Frontal cortex (tissue), 3 donors: ENCODE measurements at regions not wholly inside any gene's neighbourhood (a gene's known extent, or its start where the extent isn't known, plus 50 kb on each side); places are given as distances from the start of the nearest gene placed in this dataset.

Experiments used
- DNase-seq, 2 donors: peaks; one replicate each; pipeline ENCODE4 v3.0.0; 2012; ENCODE audit warnings: low spot score in 2 of 2
- FAIRE-seq: peaks from 2 replicates; lab custom pipeline; 2012; peaks lifted over from hg19 to GRCh38; lab: Jason Lieb, UNC
- donor health status: control.
- donor health status: control.
- donor health status: control.

DNA sequence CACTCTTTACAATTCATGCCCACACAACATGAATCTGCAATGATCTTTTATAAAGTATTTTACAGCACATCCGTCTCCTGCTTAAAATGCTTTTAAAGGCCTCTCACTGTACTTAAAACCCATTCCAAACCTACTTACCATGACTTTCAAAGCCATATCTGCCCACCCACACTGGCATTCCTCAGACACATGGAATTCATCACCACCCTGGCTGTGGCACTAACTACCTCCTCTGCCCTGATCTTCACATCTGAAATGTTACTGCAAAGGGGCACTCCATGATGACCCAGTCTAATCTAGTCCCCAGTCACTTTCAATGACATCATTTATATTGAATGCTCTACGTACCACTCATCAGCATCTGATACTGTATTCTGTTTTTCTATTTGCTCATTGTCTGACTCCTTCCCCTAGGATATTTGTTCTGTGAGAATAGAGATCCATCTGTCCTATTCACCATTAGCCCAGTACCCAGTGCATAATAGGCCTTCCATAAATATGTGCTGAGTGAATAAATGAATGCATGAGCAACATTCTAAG lies 193.2 kb upstream of the KIF2A start:
- no peak for FAIRE-seq

DNA sequence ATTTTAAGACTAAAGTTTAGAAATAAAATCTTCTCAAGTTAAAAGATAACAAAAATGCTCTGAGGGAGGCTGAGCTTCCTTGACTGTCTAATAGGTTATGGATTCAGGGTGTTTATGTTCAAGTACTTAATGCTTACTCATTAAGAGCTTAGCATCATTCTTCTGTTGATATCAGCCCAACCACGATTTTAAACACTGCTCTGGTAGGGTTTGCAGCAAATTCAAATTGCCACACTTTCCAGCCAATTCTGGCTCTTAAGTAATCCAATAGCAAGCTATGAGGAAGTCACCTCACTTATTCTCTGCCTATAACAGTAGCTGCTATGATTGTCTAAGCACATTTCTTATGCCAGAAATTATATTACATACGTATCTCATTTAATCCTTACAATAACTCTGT lies 191.0 kb upstream of the KIF2A start:
- DNase-seq (no peak), FAIRE-seq (no peak)

More for the DNA sequence above, 193.2 kb upstream of the KIF2A start:
- DNase-seq: no peak

DNA sequence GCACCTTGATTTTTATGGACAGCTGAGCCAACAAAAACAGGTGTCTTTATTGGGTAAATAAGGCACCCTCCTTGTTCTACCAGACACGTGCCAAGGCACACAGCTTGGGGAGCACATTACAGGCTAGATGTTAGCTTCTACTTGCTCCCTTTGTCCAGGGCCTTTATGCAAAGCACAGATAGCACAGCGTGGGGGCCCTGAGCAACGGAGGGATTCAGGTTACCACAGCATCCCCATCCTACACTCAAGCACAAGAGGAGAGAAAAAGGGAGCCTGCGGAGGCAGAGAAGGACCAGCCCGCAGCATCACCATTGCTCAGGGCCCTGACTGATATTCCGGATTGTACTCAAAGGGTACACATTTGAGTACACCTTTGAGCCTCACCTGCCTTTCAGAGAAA lies 181.7 kb upstream of the KIF2A start:
- FAIRE-seq (no peak), DNase-seq (no peak)

DNA sequence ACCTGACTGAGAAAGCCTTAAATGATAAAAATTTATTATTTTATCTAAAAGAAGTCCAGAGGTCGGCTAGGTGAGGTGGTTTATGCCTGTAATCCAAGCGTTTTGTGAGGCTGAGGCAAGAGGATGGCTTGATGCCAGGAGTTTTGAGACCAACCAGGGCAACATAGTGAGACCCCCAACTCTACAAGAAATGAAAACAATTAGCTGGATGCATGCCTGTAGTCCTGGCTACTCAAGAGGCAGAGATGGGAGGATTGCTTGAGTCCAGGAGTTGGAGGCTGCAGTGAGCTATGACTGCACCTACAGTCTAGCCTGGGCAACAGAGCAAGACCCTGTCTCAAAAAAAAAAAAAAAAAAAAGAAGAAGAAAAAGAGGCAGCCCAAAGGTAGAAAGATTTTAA lies 179.9 kb upstream of the KIF2A start:
- FAIRE-seq: no peak
- no peak for DNase-seq

DNA sequence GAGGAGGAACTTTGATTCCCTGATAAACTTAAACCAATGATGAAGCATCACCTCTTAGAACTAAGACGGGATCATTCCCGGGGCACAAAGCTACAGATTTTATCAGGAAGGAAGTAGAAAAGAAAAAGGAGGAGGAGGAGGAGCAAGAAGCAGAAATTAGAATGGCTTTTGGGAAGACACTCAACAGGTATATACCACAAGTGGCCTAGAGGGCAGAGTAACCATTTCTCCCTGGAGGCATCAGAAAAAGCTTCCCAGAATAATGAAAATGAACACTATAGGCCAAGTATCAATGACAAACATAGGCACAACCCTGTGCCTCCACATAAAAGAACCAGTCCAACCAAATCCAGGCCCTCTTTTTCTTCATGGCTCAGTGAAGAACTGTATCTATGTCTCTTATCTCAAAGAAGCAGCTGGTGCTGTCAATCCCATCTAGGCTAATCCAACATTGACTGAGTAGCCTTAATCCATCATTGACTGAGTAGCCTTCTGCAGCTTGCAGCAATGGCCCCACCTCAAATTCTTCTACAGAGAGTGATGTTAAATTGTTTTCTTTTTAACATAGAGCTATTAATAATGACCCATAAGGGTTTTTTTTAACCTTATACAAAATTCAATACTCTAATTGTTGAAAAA lies 178.8 kb upstream of the KIF2A start:
- FAIRE-seq (no peak), DNase-seq (no peak)

DNA sequence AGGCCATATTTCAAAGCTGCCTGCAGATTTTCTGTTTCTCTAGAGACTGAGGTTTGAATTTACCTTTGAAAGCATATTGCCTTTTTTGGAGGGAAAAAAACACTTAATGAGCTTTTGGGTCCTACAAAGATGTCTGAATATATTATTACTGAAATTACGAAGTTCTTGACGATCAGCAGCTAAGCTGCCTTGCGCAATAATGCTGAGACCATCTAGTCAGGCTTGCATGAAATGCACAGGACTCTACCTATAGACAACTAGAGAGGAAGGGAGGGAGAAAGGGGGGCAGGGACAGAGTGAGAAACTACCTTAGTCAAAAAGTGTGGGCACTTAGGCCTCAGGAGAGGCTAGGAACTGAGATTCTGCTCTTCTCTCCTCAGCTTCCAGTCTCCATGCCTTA lies 175.9 kb upstream of the KIF2A start:
- DNase-seq: no peak
- no peak for FAIRE-seq

DNA sequence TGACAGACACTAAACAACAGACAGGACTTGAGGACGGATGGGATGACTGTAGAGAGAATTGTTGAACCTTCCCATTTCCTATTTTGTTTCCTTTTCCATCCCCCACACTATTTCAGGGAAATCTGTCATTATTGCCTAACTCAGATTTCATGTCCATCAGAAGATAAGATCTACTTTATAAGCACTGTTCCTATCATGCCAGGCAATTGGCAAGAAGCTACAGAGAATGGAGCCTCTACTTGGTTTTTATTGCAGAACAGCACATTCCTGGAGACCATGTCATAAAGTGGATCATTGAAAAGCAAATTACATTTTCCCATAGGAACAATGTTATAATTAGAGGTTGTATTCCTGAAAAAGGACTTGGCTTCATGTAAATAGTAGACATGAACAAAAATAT lies 173.7 kb upstream of the KIF2A start:
- no peak for FAIRE-seq
- DNase-seq: no peak

DNA sequence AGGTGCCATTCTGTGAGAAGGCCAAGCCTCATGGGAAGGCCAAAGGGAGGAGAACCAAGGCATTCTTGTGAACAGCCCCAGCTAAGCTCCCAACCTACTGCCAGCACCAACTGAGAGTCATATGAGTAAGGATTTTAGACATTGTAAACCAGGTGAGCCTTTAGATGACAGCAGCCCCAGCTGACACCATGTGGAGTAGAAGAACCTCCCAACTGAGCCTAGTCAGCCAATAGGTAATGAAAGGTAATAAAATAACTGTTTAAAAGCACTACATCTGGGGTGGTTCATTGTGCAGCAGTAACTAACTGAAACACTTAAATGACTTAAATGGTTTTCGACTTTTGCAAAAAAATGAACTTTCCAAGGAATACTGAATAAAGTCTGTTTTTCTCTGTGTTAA lies 172.6 kb upstream of the KIF2A start:
- FAIRE-seq (no peak), DNase-seq (no peak)

DNA sequence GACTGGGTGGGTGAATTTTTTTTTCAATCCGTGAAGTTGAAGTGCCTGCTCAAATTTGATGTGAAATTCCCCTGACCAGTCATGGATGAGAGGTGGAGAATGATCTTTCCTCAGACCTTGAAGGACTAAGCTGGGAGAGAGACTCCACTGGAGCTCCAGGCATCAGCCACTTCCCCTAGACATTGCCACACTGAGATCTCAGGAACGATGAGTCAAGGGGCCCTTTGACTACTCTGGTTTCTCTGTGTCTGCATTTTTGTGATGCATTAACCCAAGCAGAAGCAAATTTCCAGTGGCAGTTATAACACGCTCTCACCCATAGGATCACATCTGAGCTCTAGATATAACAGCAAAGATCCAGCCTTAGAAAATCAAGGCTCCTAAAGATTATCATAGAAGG lies 171.2 kb upstream of the KIF2A start:
- DNase-seq (no peak), FAIRE-seq (no peak)

DNA sequence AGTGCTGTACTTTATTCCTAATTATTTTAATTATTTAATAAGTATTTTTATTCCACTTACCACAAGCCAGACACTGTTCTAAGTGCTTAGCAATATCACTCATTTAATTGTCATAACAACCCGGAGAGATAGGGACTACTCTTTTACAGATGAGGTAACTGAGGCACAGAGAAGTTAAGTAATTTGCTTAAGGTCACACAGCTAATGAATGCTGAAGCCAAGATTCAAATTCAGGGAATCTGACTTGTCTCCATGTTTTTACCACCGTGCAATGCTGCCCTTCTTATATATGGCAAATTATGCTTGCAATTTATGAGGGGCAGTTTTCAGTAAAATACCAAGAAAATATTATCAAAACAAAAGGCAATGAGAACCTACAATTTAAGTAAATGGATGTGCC lies 168.4 kb upstream of the KIF2A start:
- no peak for DNase-seq
- no peak for FAIRE-seq

DNA sequence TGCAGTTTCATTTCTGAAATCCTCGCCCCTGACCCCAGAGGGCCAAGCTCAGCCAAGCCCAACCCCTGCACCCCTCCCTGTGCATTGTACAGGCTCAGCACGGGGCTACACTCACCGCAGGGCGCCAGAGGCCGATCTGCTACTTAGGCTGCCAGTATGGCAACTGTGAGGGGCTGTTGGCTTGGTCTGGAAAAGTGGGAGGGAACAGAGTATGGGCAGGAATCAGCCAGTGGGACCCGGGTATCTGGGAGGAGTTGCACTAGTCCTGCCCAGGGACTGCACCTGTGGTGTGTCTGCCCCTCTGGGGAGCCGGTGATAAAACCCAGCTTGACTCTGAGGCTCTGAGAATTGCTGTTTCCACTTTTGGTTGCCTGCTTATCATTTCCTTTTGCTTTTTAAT lies 167.4 kb upstream of the KIF2A start:
- no peak for FAIRE-seq

DNA sequence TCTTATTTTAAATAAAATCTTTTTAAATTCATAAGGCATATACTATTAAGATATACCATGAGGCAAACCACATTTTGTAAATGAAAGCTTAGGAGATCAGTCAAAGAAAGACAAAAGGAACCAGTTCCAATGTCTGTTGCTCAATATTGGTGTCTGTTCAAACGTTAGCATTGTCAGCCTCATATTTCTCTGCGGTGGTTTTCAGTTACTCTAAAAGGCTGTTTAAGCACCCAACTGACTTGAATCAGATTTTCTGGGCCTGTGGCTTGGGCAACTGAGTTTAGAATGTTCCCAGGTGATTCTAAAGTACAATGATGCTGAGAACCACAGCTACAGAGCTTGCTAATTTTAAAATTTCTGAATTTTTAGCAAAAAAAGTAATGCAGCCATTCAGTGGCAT lies 166.3 kb upstream of the KIF2A start:
- FAIRE-seq: no peak
- DNase-seq: no peak

More for the DNA sequence above, 167.4 kb upstream of the KIF2A start:
- no peak for DNase-seq

DNA sequence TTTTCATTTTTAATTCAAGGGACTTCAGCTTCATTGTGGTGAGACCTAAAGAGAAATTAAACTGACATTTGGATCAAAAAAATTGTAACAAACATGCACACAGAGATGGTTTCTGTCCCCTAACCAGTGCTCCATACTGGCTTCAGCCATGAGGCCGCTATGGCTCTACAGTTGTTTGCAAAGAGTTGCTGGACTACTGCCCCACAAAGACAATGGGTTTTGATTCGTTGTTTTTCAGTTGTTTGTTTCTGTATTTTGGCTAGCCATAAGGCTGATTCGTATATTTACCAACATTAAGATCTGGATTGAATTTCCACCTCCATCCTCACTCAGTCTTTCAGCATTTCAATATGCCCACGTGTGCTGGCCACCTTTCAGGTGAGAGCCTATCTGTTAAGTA lies 163.7 kb upstream of the KIF2A start:
- no peak for FAIRE-seq
- no peak for DNase-seq

DNA sequence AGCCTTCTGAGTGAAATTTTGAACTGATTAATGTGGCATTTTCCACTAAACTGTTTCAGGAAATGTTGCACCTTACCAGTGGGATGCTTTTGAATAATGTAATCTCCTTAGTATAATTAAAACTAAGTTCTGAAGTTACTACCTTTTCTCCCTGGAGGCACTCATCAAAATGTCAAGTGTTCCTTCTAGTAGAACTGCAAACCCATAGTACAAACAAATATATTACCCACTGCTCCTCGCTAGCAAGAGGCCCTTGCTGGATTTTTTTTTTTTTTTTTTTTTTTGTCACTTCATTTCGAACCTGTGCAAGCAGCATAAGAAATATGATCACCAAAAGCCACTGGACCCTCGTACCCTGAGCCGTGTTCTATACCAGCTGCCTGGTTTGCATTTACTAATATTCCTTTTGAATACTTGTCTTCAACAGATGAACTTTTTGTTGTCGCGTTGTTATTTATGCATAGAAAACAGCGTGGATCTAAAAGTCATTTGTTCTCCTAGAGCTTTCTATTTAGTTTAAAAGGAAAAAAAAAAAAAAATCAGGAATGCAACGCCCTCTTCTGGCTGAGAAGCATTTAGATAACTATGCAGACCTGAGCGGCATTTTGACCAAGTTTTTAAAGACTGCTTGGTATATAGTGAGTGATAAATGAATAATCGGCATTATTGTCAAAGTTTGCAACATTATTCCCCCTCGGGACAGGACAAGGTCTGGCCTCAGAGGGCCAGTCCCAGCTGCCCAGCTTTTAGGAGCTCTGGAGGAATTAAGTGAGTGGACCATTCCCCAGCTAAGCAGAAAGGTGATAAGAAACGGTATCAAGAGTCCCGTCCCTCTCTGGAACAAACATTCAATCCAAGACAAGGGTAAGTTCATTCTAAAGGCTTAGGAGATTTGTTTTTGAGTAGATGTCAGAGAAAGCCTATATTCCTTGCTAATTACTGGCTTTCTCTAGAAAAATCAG lies 162.5 kb upstream of the KIF2A start:
- peak; percentile 93 for FAIRE-seq
- no peak for DNase-seq

DNA sequence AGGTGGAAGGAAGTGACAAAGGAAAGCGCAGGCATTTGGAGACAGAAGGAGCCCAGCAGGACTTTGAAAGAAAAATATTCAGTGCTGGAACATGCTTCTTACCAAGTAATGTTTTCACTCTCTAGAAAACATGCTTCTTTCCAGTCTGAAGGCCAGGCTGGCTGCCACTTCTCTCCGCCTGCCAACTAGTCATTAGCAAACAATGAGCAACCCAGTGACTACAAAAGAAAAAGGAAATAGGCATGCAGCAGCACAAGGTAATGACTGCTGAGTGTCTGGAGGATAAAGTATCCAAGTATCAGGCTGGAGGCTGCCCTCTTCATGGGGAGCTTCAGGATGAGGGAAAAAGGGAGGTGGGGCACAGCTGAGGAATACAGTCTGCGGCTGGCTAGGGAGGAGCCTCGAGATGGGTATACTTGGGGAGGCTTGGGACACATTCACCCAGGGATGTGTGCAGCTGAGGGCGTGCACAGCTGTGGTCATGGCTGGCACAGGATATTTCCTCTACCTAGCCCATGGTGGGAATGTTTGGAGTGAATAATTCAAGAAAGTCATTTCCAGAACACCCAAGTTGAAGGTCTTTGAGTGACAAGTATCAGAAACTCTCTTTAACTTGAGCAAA lies 161.5 kb upstream of the KIF2A start:
- FAIRE-seq: no peak

DNA sequence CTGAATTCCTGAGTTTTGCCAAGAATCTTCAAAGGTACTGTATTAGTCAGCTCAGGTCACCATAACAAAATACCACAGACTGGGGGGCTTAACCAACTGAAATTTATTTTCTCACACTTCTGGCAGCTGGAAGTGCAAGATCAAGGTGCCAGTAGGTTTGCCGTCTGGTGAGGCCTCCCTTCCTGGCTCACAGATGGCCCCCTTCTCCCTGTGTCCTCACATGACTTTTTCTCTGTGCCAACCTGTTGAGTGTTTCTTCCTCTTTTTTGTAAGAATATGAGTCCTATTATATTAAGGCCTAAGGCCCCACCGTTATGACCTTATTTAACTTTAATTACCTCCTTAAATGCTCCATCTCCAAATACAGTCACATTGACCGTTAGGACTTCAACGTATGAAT lies 156.1 kb upstream of the KIF2A start:
- FAIRE-seq (no peak), DNase-seq (no peak)

More for the DNA sequence above, 161.5 kb upstream of the KIF2A start:
- DNase-seq: no peak

DNA sequence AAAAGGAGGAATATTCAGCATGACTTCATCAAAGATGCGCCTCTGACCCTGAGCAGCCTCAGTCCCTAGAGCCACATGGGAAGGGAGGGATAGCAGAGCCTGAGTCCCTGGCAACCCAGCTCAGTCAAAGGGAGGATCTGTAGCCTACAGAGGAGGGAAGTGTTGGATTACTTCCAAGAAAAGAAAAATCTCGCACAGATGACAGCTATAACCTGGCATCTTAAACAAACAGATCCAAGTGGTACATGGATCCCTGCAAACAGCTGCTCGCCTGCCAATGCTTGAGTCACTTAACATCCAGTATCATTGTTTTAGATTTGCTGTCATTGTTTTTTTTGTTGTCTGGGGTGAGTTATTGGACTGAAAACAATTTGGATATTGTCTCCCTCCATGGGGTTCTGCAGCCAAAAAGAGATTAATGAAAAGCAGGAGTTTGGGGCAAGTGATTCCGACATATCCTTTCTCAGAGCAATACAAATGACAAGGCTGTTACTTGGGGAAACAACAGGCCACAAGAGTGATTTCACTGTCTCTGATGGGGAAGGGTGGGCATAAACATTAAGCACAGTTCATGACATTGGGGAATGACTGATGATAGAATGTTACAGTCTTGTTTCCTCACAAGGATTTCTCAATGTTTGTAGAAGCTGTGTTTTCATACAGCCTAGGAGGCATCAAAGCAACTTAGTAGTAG lies 153.5 kb upstream of the KIF2A start:
- DNase-seq (peak in 1 of 2 donors; percentile 7), FAIRE-seq (no peak)

DNA sequence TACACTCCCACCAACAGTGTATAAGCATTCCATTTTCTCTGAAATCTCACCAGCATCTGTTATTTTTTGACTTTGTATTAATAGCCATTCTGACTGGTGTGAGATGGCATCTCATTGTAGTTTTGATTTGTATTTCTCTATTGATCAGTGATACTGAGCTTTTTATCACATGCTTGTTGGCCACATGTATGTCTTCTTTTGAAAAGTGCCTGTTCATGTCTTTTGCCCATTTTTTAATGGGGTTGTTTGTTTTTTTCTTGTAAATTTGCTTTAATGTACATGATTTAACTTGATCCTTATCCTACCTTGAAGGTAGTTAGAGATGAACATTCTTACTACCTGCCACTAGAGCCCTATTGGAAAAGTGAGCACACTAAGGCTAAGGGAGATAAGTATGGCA lies 151.2 kb upstream of the KIF2A start:
- DNase-seq: no peak
- FAIRE-seq: no peak

DNA sequence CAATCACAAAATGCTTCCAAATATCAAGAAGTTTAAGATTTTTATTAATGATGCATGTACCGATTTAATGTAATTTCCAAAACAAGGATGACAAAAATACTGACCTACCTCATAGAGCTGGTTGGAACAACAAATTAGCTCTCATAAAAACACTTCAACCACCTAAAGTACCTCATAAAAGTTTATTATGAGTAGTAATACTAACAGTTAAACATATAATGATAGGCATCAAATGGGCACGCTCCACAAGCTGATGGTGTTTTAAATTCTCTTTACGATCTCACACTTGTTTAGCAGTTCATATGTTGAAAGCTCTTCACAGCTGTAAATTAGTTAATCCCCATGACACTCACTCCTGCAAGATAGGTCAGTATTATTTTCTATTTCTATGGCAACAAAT lies 150.0 kb upstream of the KIF2A start:
- DNase-seq (no peak), FAIRE-seq (no peak)

DNA sequence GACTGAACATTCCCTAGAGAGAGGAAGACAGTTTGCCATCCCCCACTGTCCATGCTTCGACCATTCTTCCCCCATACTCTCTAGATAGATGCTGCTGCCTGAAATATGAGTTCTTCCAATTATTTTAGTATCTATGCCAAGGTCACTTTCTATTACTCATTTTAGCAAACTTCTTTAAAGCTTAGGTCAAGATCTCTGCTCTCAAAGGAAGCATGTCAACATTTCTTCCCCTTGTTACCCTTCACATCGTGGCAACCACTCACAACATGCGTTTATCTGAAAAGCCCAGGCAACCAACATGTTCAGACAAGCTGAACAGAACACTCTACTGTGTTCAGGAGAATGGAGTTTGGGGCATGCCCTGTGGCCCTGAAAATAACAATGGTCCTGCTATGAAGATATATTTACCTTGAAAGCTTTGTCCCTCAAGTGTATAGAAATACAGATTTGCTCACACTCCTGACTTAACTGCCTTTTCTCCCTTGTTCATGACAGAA lies 138.4 kb upstream of the KIF2A start:
- DNase-seq (no peak), FAIRE-seq (no peak)
